B cell (primary cell): ENCODE measurements at regions not wholly inside any gene's neighbourhood (a gene's known extent, or its start where the extent isn't known, plus 50 kb on each side); places are given as distances from the start of the nearest gene placed in this dataset.

Source experiments
- ATAC-seq: fragments of 200-7000 bp; cut with Tn5 transposase; one replicate; pipeline ENCODE4 v1.10.0; 2021; ENCODE audit warnings: low read depth, mild to moderate bottlenecking, moderate number of reproducible peaks, moderate library complexity
- CTCF ChIA-PET: fragments of 350-600 bp; sonication (Branson Sonifier 250); formaldehyde crosslinking; loops from one replicate; lab custom pipeline; 2021; ENCODE audit warnings: antibody characterized with exemption, inconsistent platforms; lab: Charles Lee
- POLR2A ChIA-PET: fragments of 350-600 bp; sonication (Branson Sonifier 250); formaldehyde crosslinking; loops from one replicate; lab custom pipeline; 2021; ENCODE audit warnings: antibody characterized with exemption; lab: Charles Lee
- DNase-seq: peaks from one replicate; pipeline ENCODE4 v3.0.0; 2013
- H2AFZ ChIP-seq: 2 replicates; pipeline ENCODE4 v1.6.1; 2012; ENCODE audit warnings: mild to moderate bottlenecking, low read depth, low read length; ENCODE audit not compliant: insufficient read depth, poor library complexity, severe bottlenecking
- H3K27ac ChIP-seq, 2 donors: 1 replicate in 1 of 2; 2 replicates in 1 of 2; pipeline ENCODE4 v1.5.1; 2012 to 2013; ENCODE audit warnings: low read length in 2 of 2, mild to moderate bottlenecking in 2 of 2, moderate library complexity in 1 of 2
- H3K27me3 ChIP-seq, 4 experiments: fragments of 200-600 bp in 1 of 4; sonication (generic) in 1 of 4; replicated peaks in 1 of 4; 1 replicate in 2 of 4; 2 replicates in 2 of 4; pipeline versions ENCODE4 v1.6.1 to v1.7.0; 2013 to 2016; ENCODE audit warnings: low read length in 3 of 4, mild to moderate bottlenecking in 2 of 4, mixed read lengths in 1 of 4, moderate library complexity in 1 of 4; ENCODE audit not compliant: insufficient read depth in 4 of 4, control insufficient read depth in 3 of 4; ENCODE audit errors: control extremely low read depth in 1 of 4
- H3K36me3 ChIP-seq, 2 experiments: replicated peaks in 1 of 2; 1 replicate in 1 of 2; 2 replicates in 1 of 2; pipeline versions ENCODE4 v1.6.1 to v1.7.1; 2013; ENCODE audit warnings: low read length in 1 of 2; ENCODE audit not compliant: insufficient read depth in 2 of 2, control insufficient read depth in 1 of 2; ENCODE audit errors: control extremely low read depth in 1 of 2, extremely low read depth in 1 of 2
- H3K4me1 ChIP-seq, 2 donors: fragments of 200-600 bp in 1 of 2; sonication (generic) in 1 of 2; 1 replicate in 1 of 2; 2 replicates in 1 of 2; pipeline versions ENCODE4 v1.5.1 to v1.6.1; 2013 to 2017; ENCODE audit warnings: low read length in 2 of 2; ENCODE audit not compliant: control insufficient read depth in 2 of 2, insufficient read depth in 2 of 2
- H3K4me2 ChIP-seq: replicated peaks from 2 replicates; pipeline ENCODE3; 2012; ENCODE audit warnings: mild to moderate bottlenecking, low read depth, low read length; ENCODE audit not compliant: poor library complexity, severe bottlenecking
- H3K4me3 ChIP-seq, 5 experiments: fragments of 200-600 bp in 1 of 5; sonication (generic) in 1 of 5; 1 replicate in 3 of 5; 2 replicates in 2 of 5; pipeline versions ENCODE4 v1.5.1 to v1.7.0; 2011 to 2016; ENCODE audit warnings: low read length in 4 of 5, mild to moderate bottlenecking in 4 of 5, low read depth in 2 of 5, control low read depth in 1 of 5, moderate library complexity in 1 of 5; ENCODE audit not compliant: insufficient read depth in 1 of 5; ENCODE audit errors: control extremely low read depth in 1 of 5, extremely low read depth in 1 of 5
- H3K79me2 ChIP-seq: fragments of 200-600 bp; sonication (generic); one replicate; pipeline ENCODE4 v1.6.0; 2016; ENCODE audit warnings: low read length; ENCODE audit not compliant: control insufficient read depth, insufficient read depth
- H3K9ac ChIP-seq: fragments of 200-600 bp; sonication (generic); 2 replicates; pipeline ENCODE4 v1.6.1; 2017; ENCODE audit warnings: mild to moderate bottlenecking, low read length, moderate library complexity
- H3K9me3 ChIP-seq, 3 donors: one replicate each; pipeline versions ENCODE4 v1.6.1 to v1.7.1; 2013; ENCODE audit warnings: low read length in 2 of 3; ENCODE audit not compliant: control insufficient read depth in 2 of 3, insufficient read depth in 1 of 3; ENCODE audit errors: control extremely low read depth in 1 of 3
- H4K20me1 ChIP-seq: 2 replicates; pipeline ENCODE4 v1.6.0; 2012; ENCODE audit warnings: mild to moderate bottlenecking, low read length; ENCODE audit not compliant: insufficient read depth, control insufficient read depth, poor library complexity, severe bottlenecking
- H3K27ac Mint-ChIP-seq: one replicate; pipeline ENCODE4 v1.8.0; 2021; ENCODE audit warnings: mixed read lengths
- H3K27me3 Mint-ChIP-seq: one replicate; pipeline ENCODE4 v1.8.0; 2021; ENCODE audit warnings: mixed read lengths
- H3K4me1 Mint-ChIP-seq: one replicate; pipeline ENCODE4 v1.8.0; 2021; ENCODE audit warnings: mixed read lengths
- H3K4me3 Mint-ChIP-seq: one replicate; pipeline ENCODE4 v1.8.0; 2021; ENCODE audit warnings: mixed read lengths
- H3K9me3 Mint-ChIP-seq: one replicate; pipeline ENCODE4 v1.8.0; 2022; ENCODE audit warnings: mixed read lengths; ENCODE audit not compliant: insufficient read depth
- CTCF ChIP-seq: fragments of 200-600 bp; IDR thresholded peaks from one replicate; pipeline ENCODE4 v1.8.0; 2022; ENCODE audit warnings: antibody characterized with exemption, mild to moderate bottlenecking
- EZH2 ChIP-seq: IDR thresholded peaks from 2 replicates; pipeline ENCODE4 v1.6.1; 2012; ENCODE audit warnings: borderline replicate concordance, low read depth, mild to moderate bottlenecking, moderate library complexity, low read length; ENCODE audit not compliant: insufficient read depth, poor library complexity, severe bottlenecking
- WGBS: methylation state at CpG from one replicate; pipeline ENCODE4 v1.1.5; 2013; ENCODE audit warnings: missing lambda C conversion rate; ENCODE audit not compliant: insufficient coverage; 5-methylcytosine and 5-hydroxymethylcytosine counted together
- intact Hi-C: fragments of 100-400 bp; cut with micrococcal nuclease; formaldehyde crosslinking; loops from one replicate; pipeline ENCODE4 v1.10.0; 2022

- no peak for TF ChIP-seq EZH2
- no peak for TF ChIP-seq CTCF
- Histone ChIP-seq H3K9ac (no peak overlapping the region), H3K27me3 (no peaks in the 10 kb centered on the region), H3K27ac (no peak overlapping the region), H3K4me2 (no peak overlapping the region), H3K36me3 (no peaks in the 10 kb centered on the region), H3K79me2 (no peaks in the 10 kb centered on the region), H3K4me1 (no peaks in the 10 kb centered on the region), H3K9me3 (peaks cover 0 to 5% (median 0%) of the 10 kb centered on the region in 3 donors), H2AFZ (no peak overlapping the region), H4K20me1 (no peaks in the 10 kb centered on the region), H3K4me3 (no peak overlapping the region)
- intact Hi-C loops, result no loop called here
- POLR2A ChIA-PET, result no interaction called here
- Mint-ChIP-seq H3K9me3 (peaks cover 3% of the 10 kb centered on the region), H3K27me3 (peaks cover 3% of the 10 kb centered on the region), H3K4me1 (no peaks in the 10 kb centered on the region), H3K4me3 (no peak overlapping the region), H3K27ac (no peak overlapping the region)
- CTCF ChIA-PET, result no interaction called here
- no peak for DNase-seq
- 90% methylated on average over 2 of the region's 12 CpGs for WGBS
- no peak for ATAC-seq
Observed at GRCh38 chr20:24756292-24757025, 192.6 kb upstream of the CST7 start.

- intact Hi-C loops, result no loop called here
- ChIA-PET POLR2A (no interaction called here), CTCF (no interaction called here)
- Histone ChIP-seq H3K36me3 (no peaks in the 10 kb centered on the region), H3K4me1 (peaks cover 11 to 19% of the 10 kb centered on the region in 2 donors), H3K9ac (no peak overlapping the region), H3K27me3 (peaks cover 0 to 2% (median 0%) of the 10 kb centered on the region in 4 experiments), H2AFZ (no peak overlapping the region), H3K9me3 (peaks cover 0 to 7% (median 0%) of the 10 kb centered on the region in 3 donors), H3K4me3 (no peak overlapping the region), H3K4me2 (no peak overlapping the region), H4K20me1 (no peaks in the 10 kb centered on the region), H3K79me2 (no peaks in the 10 kb centered on the region), H3K27ac (no peak overlapping the region)
- H3K27me3 Mint-ChIP-seq, result no peaks in the 10 kb centered on the region
- no peak for DNase-seq
- no peak for TF ChIP-seq CTCF
- TF ChIP-seq EZH2, result no peak
- H3K27ac Mint-ChIP-seq, result no peak overlapping the region
- WGBS, result 100% methylated on average over 4 of the region's 7 CpGs
- H3K4me3 Mint-ChIP-seq, result no peak overlapping the region
- H3K9me3 Mint-ChIP-seq, result peaks cover 3% of the 10 kb centered on the region
- peaks cover 23% of the 10 kb centered on the region for H3K4me1 Mint-ChIP-seq
- ATAC-seq, result no peak
Observed at GRCh38 chr20:24761220-24762065, 187.6 kb upstream of the CST7 start.
